Ecto neural progenitor cell (in vitro differentiated cells): ENCODE measurements at regions not wholly inside any gene's neighbourhood (a gene's known extent, or its start where the extent isn't known, plus 50 kb on each side); places are given as distances from the start of the nearest gene placed in this dataset.

ENCODE experiments used
- DNase-seq: peaks from one replicate; pipeline ENCODE4 v3.0.0-alpha.2; 2018; ENCODE audit warnings: low spot score

- DNase-seq: no peak
Measured at GRCh38 chr3:152100491-152101132, 168.1 kb upstream of the MBNL1 start.

GRCh38 chr3:152102410-152102809 is 166.3 kb upstream of the MBNL1 start:
- DNase-seq: no peak

GRCh38 chr3:152103257-152103656 is 165.5 kb upstream of the MBNL1 start:
- DNase-seq: no peak

GRCh38 chr3:152104847-152105415 is 163.8 kb upstream of the MBNL1 start:
- no peak for DNase-seq

- DNase-seq: no peak
Measured at GRCh38 chr3:152105446-152105845, 163.3 kb upstream of the MBNL1 start.

GRCh38 chr3:152109038-152109437 is 159.7 kb upstream of the MBNL1 start:
- no peak for DNase-seq

GRCh38 chr3:152113413-152113812 is 155.3 kb upstream of the MBNL1 start:
- DNase-seq: no peak

GRCh38 chr3:152113992-152114651 is 154.6 kb upstream of the MBNL1 start:
- DNase-seq: no peak

GRCh38 chr3:152120601-152121269 is 148.0 kb upstream of the MBNL1 start:
- no peak for DNase-seq

- no peak for DNase-seq
Measured at GRCh38 chr3:152121270-152121636, 147.5 kb upstream of the MBNL1 start.

GRCh38 chr3:152122851-152123250 is 145.9 kb upstream of the MBNL1 start:
- no peak for DNase-seq

- DNase-seq: no peak
Measured at GRCh38 chr3:152123457-152123856, 145.3 kb upstream of the MBNL1 start.

GRCh38 chr3:152126260-152126659 is 142.5 kb upstream of the MBNL1 start:
- DNase-seq: no peak

GRCh38 chr3:152127058-152127457 is 141.7 kb upstream of the MBNL1 start:
- DNase-seq: no peak

- no peak for DNase-seq
Measured at GRCh38 chr3:152128356-152128755, 140.4 kb upstream of the MBNL1 start.

GRCh38 chr3:152139651-152140050 is 129.1 kb upstream of the MBNL1 start:
- no peak for DNase-seq

GRCh38 chr3:152146461-152146860 is 122.3 kb upstream of the MBNL1 start:
- no peak for DNase-seq

GRCh38 chr3:152147748-152148147 is 121.0 kb upstream of the MBNL1 start:
- DNase-seq: no peak

- DNase-seq: no peak
Measured at GRCh38 chr3:152148579-152148978, 120.2 kb upstream of the MBNL1 start.

GRCh38 chr3:152149832-152150231 is 118.9 kb upstream of the MBNL1 start:
- DNase-seq: no peak

- DNase-seq: no peak
Measured at GRCh38 chr3:152151216-152151876, 117.4 kb upstream of the MBNL1 start.
